Parathyroid adenoma (tissue), 2 donors: ENCODE measurements at regions not wholly inside any gene's neighbourhood (a gene's known extent, or its start where the extent isn't known, plus 50 kb on each side); places are given as distances from the start of the nearest gene placed in this dataset.

Source experiments
- H2AFZ ChIP-seq: fragments of 300-600 bp; sonication (generic); one replicate; pipeline ENCODE4 v1.7.0; 2017; ENCODE audit warnings: antibody characterized with exemption, mild to moderate bottlenecking
- H3K27ac ChIP-seq: fragments of 300-600 bp; sonication (generic); one replicate; pipeline ENCODE4 v1.7.0; 2017
- H3K27me3 ChIP-seq: fragments of 300-600 bp; sonication (generic); one replicate; pipeline ENCODE4 v1.7.0; 2017; ENCODE audit warnings: low read length; ENCODE audit not compliant: control insufficient read depth, insufficient read depth
- H3K36me3 ChIP-seq: fragments of 300-600 bp; sonication (generic); one replicate; pipeline ENCODE4 v1.7.0; 2017; ENCODE audit warnings: low read length; ENCODE audit not compliant: control insufficient read depth, insufficient read depth
- H3K4me1 ChIP-seq: fragments of 300-600 bp; sonication (generic); one replicate; pipeline ENCODE4 v1.7.0; 2017; ENCODE audit warnings: control low read depth
- H3K4me2 ChIP-seq: fragments of 300-600 bp; sonication (generic); one replicate; pipeline ENCODE4 v1.7.0; 2017; ENCODE audit warnings: low read length
- H3K4me3 ChIP-seq: fragments of 300-600 bp; sonication (generic); one replicate; pipeline ENCODE4 v1.7.0; 2017; ENCODE audit warnings: low read depth, low read length
- H3K79me2 ChIP-seq: fragments of 300-600 bp; sonication (generic); one replicate; pipeline ENCODE4 v1.7.0; 2017; ENCODE audit warnings: control low read depth
- H3K9ac ChIP-seq: fragments of 300-600 bp; sonication (generic); one replicate; pipeline ENCODE4 v1.7.0; 2017; ENCODE audit warnings: mild to moderate bottlenecking
- H3K9me3 ChIP-seq: fragments of 300-600 bp; sonication (generic); one replicate; pipeline ENCODE4 v1.7.0; 2017; ENCODE audit warnings: low read length; ENCODE audit not compliant: control insufficient read depth
- CTCF ChIP-seq: fragments of 300-600 bp; sonication (generic); IDR thresholded peaks from one replicate; pipeline ENCODE4 v1.7.0; 2017; ENCODE audit warnings: antibody characterized with exemption, mild to moderate bottlenecking
- donor health status: primary hyperparathyroidism.

- no peaks in the 10 kb centered on the region for H3K79me2 ChIP-seq
- H3K9ac ChIP-seq: no peak overlapping the region
- no peak for TF ChIP-seq CTCF
- H3K27me3 ChIP-seq: no peaks in the 10 kb centered on the region
- no peak overlapping the region for H3K27ac ChIP-seq
- no peaks in the 10 kb centered on the region for H3K9me3 ChIP-seq
- H3K36me3 ChIP-seq: no peaks in the 10 kb centered on the region
- no peak overlapping the region for H3K4me2 ChIP-seq
- H3K4me3 ChIP-seq: no peak overlapping the region
- H3K4me1 ChIP-seq: peaks cover 2% of the 10 kb centered on the region
- no peak overlapping the region for H2AFZ ChIP-seq
Measured at GRCh38 chr7:41237956-41238355, 464.9 kb downstream of the INHBA start.

GRCh38 chr7:41232086-41232485, 470.8 kb downstream of the INHBA start:
- no peaks in the 10 kb centered on the region for H3K36me3 ChIP-seq

GRCh38 chr7:41224063-41224763, 478.7 kb downstream of the INHBA start:
- no peak overlapping the region for H3K4me3 ChIP-seq
- no peaks in the 10 kb centered on the region for H3K27me3 ChIP-seq
- H3K4me2 ChIP-seq: no peak overlapping the region
- H3K9me3 ChIP-seq: no peaks in the 10 kb centered on the region
- no peaks in the 10 kb centered on the region for H3K36me3 ChIP-seq
- H2AFZ ChIP-seq: no peak overlapping the region
- TF ChIP-seq CTCF: no peak
- H3K79me2 ChIP-seq: no peaks in the 10 kb centered on the region
- no peaks in the 10 kb centered on the region for H3K4me1 ChIP-seq
- no peak overlapping the region for H3K27ac ChIP-seq
- H3K9ac ChIP-seq: no peak overlapping the region

More at GRCh38 chr7:41232086-41232485, 470.8 kb downstream of the INHBA start:
- H3K4me3 ChIP-seq: no peak overlapping the region
- H3K27ac ChIP-seq: no peak overlapping the region
- H3K4me1 ChIP-seq: no peaks in the 10 kb centered on the region
- no peak overlapping the region for H3K4me2 ChIP-seq
- no peaks in the 10 kb centered on the region for H3K79me2 ChIP-seq
- no peaks in the 10 kb centered on the region for H3K9me3 ChIP-seq
- no peak overlapping the region for H3K9ac ChIP-seq
- no peak overlapping the region for H2AFZ ChIP-seq
- no peak for TF ChIP-seq CTCF
- H3K27me3 ChIP-seq: no peaks in the 10 kb centered on the region

GRCh38 chr7:41222746-41223145, 480.1 kb downstream of the INHBA start:
- no peak overlapping the region for H2AFZ ChIP-seq
- H3K9ac ChIP-seq: no peak overlapping the region
- TF ChIP-seq CTCF: no peak
- H3K9me3 ChIP-seq: no peaks in the 10 kb centered on the region
- no peaks in the 10 kb centered on the region for H3K79me2 ChIP-seq
- H3K4me1 ChIP-seq: no peaks in the 10 kb centered on the region
- no peaks in the 10 kb centered on the region for H3K36me3 ChIP-seq
- no peak overlapping the region for H3K4me2 ChIP-seq
- H3K27me3 ChIP-seq: no peaks in the 10 kb centered on the region
- H3K4me3 ChIP-seq: no peak overlapping the region
- H3K27ac ChIP-seq: no peak overlapping the region

GRCh38 chr7:41220266-41220665, 482.6 kb downstream of the INHBA start:
- Histone ChIP-seq H3K4me2 (no peak overlapping the region), H3K4me1 (no peaks in the 10 kb centered on the region), H3K9ac (no peak overlapping the region), H3K79me2 (no peaks in the 10 kb centered on the region), H3K27ac (no peak overlapping the region), H3K36me3 (no peaks in the 10 kb centered on the region), H3K9me3 (no peaks in the 10 kb centered on the region), H2AFZ (no peak overlapping the region), H3K27me3 (no peaks in the 10 kb centered on the region), H3K4me3 (no peak overlapping the region)
- TF ChIP-seq CTCF: no peak
